ENCODE measurements at regions not wholly inside any gene's neighbourhood (a gene's known extent, or its start where the extent isn't known, plus 50 kb on each side); places are given as distances from the start of the nearest gene placed in this dataset.

DNA sequence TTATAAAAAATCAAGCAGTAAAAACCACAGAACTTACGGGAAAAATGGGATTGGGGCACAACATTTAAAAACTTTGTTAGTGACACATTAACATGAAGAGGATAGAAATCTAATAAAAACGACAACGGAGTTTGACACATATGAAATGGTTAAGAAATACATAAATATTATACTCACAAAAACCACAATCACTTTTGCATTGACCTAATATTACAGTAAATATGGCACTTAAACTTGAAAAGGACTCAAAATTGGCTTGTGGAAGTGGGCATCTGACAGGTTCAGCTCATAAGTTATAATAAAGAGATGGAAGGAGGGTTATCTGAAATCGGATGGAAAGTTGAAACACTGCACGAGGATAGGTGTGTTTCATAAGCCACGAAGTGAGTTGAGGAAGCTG is 523.7 kb downstream of the TFAP2B start:
- DNase-seq (ENCODE audit: low read depth) = no peak
- no peak overlapping the region for H3K4me3 ChIP-seq (ENCODE audit: low read depth, low read length)
- no peak for TF ChIP-seq CTCF (IDR thresholded peaks at IDR 0.05; ENCODE audit: control insufficient read depth, extremely low read depth, insufficient read depth)

DNA sequence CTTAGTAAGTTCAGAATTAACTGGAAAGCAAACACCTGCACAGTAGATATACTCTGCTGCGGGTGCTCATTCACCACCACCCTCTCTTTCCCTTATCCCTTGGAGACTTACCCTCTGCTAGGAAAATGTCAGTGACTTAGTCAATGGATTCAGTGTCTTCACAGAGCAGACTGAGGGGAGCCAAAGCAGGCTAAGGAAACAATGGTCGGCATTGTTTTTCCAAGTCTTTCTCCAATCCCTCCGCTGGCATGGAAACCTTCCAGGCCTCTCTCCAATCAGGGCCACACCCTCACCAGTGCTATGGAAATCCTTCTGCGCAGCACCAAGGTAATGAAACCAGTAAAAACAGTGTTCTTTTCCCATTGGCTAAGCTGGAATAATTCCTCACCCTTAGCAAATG is 531.2 kb downstream of the TFAP2B start:
- DNase-seq (ENCODE audit: low read depth) = no peak
- no peak overlapping the region for H3K4me3 ChIP-seq (ENCODE audit: low read depth, low read length)
- TF ChIP-seq CTCF (IDR thresholded peaks at IDR 0.05; ENCODE audit: control insufficient read depth, extremely low read depth, insufficient read depth) = no peak

- DNase-seq (ENCODE audit: low read depth) = peak; percentile 6
- no peak overlapping the region for H3K4me3 ChIP-seq (ENCODE audit: low read depth, low read length)
- peak; percentile 48 for TF ChIP-seq CTCF (IDR thresholded peaks at IDR 0.05; ENCODE audit: control insufficient read depth, extremely low read depth, insufficient read depth)
Observed at GRCh38 chr6:51350308-51350904, 531.7 kb downstream of the TFAP2B start.

- H3K4me3 ChIP-seq (ENCODE audit: low read depth, low read length) = no peak overlapping the region
- no peak for TF ChIP-seq CTCF (IDR thresholded peaks at IDR 0.05; ENCODE audit: control insufficient read depth, extremely low read depth, insufficient read depth)
- DNase-seq (ENCODE audit: low read depth) = peak; percentile 44
Observed at GRCh38 chr6:51352506-51353029, 533.9 kb downstream of the TFAP2B start.

GRCh38 chr6:51360287-51360686 is 541.6 kb downstream of the TFAP2B start:
- no peak for DNase-seq (ENCODE audit: low read depth)
- TF ChIP-seq CTCF (IDR thresholded peaks at IDR 0.05; ENCODE audit: control insufficient read depth, extremely low read depth, insufficient read depth) = no peak
- H3K4me3 ChIP-seq (ENCODE audit: low read depth, low read length) = no peak overlapping the region

DNA sequence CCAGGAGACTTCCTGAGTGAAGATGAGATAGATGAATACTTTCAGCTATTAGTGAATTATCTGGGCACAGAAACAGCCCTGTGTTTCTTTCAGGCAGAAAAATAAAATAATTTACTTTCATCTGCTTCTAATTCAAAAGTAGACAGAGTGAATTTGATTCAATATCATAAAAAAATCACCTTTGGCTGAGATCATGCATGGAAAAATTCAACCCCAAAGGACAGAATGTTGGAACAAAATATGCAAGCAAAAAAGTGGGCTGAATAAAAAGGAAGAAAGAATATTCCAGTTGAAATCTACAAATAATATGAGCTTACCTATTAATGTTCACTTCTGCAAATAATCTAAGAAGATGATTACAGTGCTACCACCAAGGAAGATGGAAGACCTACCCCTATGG is 546.9 kb downstream of the TFAP2B start:
- TF ChIP-seq CTCF (IDR thresholded peaks at IDR 0.05; ENCODE audit: control insufficient read depth, extremely low read depth, insufficient read depth) = no peak

DNA sequence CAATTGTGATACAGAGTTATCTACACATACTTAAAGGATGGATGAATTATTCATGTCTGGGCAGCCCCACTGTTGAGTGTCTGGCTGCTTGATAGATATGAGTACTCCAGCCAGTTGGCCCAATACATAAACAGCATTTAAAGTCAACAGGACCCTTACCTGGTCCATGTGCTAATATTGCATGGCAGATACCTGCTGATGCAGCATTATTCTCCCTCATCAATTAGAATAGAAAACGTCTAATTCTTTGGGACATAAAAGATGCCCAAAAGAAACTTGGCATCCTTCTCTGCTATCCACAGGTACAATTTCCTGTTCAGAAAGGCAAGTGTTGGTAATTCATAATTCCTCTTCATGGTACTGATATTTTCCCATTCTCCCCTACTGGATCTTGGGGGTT is 550.8 kb downstream of the TFAP2B start:
- no peak overlapping the region for H3K4me3 ChIP-seq (ENCODE audit: low read depth, low read length)
- DNase-seq (ENCODE audit: low read depth) = no peak
- TF ChIP-seq CTCF (IDR thresholded peaks at IDR 0.05; ENCODE audit: control insufficient read depth, extremely low read depth, insufficient read depth) = no peak

More for the DNA sequence above, 546.9 kb downstream of the TFAP2B start:
- DNase-seq (ENCODE audit: low read depth) = no peak
- H3K4me3 ChIP-seq (ENCODE audit: low read depth, low read length) = no peak overlapping the region
